ENCODE measurements at regions not wholly inside any gene's neighbourhood (a gene's known extent, or its start where the extent isn't known, plus 50 kb on each side); places are given as distances from the start of the nearest gene placed in this dataset.

DNA sequence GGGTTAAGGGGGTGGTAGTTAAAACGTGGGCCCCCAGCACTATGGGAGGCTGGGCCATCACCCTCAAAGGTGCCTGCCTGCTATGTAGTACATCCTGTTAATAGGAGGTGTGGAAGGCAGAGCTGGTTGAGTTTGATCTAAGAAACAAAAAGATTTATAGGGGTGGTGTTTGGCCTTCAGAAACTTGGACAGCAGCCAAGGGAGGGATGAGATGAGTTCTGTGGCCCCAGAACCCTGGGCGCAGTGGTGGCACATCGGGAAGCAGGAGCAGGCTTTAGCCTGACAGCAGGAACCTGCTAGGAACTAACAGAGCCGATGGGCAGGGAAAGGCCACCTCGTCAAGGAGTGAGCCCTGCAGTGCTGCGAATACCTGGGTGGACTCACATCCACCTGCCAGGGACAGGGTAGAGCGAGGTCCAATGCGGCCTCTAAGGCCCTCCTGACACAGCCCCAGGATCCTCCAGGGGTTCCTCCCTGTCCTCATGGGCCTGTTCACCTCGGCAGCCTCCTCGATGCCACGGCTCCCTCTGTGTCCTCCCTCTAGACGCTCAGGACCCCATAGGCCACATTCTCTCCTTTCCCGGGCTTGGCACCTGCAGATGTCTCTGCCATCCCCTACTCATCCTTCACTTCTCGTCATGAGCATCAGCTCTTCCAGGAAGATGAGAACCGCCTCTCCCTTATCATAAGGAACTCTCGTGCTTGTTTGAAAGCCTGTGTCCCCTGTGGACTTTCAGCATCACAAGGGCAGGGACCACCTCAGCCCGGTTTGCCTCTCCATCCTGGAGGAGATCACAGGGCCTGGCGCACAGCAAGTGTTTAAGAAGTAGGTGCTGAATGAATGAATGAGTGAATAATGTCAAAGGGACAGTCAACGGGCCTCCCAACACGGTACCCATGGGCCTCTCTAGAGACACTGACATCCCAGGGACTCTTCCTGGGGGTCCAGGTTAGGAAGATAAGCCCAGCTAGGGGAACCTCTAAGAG lies 103.5 kb upstream of the TNRC6C start:
- no peak for DNase-seq (ENCODE audit: low spot score)

DNA sequence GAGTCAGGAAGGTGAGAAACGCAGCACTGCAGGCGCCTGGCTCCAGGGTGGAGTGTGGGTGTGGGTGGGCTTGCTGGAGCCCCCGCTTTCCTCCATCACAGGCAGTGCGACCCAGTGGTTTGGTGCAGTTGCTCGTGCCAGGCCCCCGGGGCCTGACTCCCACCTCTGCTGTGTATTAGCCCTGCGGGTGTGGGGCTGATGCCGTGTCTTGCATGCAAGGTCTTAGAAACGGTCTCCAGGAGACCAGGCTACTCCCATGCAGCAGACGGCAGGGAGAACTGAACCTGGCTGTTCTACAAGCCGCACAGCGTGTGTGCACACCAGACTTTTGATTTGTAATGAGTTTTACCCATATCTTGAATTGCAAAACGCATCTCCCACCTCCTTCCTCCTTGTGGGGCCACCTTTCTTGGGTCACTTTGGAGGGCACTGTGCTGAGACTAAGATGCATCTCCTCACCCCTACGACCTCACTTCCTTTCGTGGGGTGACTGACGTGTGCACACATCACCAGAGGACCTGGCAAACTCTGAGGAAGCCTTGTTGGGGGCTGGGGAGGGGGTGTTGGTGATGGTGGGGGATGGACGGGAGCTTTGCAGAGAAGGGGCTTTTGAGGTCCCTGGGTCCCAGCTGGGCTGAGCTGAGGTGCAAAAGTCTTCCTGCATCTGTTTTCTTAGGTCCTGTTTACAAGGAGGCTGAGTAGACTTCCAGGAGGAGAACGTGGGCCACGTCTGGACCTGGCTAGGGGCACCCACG lies 101.8 kb upstream of the TNRC6C start:
- no peak for DNase-seq (ENCODE audit: low spot score)

GRCh38 chr17:77857306-77857555 lies 101.3 kb upstream of the TNRC6C start:
- no peak for DNase-seq (ENCODE audit: low spot score)

DNA sequence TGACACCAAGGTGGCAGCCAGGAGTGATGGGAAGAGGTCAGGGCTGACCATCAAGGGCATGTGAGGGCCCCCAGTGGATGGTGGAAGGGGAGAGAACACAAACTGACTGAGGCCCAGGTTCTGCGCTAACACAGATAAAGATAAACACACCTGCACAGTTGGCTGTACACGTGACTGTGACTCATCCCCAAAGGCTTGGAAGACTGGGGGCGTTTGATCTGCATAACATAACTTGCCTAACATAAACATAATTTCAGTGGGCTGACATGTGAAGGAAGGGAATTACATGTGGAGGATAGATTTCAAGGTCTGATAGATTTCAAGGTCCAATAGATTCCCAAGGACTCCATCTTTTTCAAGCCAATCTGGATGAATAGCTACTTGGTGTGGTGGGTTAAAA lies 100.9 kb upstream of the TNRC6C start:
- DNase-seq (ENCODE audit: low spot score): no peak

DNA sequence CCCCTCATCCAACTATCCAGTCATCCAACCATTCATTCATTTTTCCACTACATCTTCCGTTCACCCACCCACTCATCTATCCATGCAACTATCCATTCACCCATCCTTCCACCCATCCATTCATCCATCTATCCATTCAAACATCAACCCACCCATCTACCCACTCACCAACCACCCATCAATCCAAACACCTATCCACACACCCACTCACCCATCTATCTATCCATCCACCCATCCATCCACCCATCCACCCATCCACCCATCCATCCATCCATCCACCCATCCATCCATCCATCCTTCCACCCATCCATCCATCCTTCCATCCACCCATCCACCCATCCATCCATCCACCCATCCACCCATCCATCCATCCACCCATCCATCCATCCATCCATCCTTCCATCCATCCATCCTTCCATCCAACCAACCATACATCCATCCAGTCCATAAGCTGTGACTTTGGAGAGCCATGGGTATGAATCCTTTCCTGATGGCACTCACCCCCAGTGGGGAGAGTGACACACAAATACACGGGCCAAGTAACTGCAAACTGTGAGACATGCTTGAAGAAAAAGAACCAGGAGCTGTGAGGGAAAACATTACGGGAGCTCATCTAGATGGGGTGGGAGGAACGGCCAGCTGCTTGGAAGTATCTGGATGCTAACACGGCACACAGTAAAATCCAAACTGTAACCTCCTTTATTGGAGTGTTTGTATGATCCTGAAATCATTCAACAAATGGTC lies 100.0 kb upstream of the TNRC6C start:
- DNase-seq (ENCODE audit: low spot score): no peak

DNA sequence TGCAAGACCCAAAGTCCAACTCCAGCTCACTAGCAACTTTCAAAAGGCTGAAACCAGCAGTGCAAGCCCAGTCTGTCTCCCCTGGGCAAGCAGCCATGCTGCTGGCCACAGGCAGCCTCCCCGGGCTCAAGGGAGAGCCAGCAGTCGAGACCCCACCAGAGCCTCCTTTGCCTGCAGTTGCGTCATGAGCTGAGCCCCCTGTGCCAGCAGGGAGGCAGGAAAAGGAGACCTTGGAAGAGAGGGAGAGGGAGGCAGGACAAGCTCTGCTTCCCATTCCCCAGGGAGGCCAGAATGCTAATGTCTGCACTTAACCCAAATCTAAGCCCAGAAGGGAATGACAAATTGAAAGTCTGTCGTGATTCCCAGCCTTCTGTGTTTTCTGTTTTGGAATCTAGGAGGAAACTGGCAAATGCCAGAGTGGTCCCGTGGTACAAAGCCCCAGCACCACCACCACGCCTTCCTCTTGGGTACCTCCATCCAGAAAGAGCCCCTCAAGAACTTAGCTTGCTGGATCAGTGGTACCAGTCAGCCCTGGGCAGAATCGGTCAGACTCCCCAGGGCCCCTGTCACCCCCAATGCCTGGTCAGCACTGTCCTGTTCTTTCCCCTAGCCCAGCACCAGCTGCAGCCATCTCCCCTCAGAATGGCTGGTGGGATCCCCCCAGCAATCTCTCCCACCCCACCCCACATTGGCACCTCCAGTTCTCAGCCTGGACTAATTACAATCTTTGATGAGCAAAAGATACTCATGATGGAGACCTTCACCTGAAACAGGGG lies 99.3 kb upstream of the TNRC6C start:
- no peak for DNase-seq (ENCODE audit: low spot score)

DNA sequence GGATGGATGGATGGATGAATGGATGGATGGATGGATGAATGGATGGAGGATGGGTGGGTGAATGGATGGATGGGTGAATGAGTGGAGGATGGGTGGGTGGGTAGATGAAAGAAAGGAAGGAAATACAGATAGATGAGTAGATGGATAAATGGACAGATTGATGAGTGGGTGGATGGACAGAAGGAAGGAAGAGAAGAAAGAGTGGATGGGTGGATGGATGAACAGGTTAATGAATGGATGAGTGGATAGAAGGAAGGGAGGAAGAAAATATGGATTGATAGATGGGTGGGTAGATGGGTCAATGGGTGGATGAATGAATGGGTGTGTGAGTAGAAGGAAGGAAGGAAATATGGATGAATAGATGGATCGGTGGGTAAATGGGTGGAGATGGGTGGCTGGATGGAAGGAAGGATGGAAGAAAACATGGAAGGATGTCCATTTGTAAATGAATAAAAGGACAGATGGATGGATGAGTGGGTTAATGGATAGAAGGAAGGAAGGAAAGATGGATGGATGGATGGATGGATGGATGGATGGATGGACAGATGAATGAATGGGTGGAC lies 97.3 kb upstream of the TNRC6C start:
- no peak for DNase-seq (ENCODE audit: low spot score)

DNA sequence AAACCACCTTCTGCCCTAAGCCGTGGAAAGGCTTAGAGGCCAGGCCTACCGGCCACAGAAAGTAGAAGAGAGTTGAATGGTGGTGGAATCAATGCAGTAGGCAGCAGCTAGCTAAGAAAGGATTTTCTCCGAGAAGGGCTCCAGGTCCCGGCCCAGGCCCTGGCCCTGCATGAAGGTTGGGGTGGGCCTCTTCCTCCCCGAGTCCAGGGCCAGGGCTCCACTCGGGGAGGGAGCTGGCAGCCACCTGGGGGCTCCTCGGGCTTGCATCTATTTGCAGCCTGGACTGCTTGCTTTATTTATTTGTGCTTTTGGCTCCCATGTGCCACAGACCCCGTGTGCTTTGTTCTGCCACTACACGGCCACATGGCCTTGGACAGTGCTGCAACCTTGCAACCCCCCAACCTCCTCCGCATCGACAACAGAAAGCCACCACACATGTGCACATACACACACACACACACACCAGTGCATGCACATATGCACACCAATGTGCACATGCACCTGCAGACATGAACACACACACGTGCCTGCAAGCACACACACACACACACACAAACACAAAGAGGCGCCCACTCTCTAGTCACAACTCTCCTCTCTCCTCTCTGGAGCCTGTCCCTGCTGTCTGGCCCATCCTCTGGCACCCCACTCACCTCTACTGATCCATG lies 96.4 kb upstream of the TNRC6C start:
- DNase-seq (ENCODE audit: low spot score): no peak

- DNase-seq (ENCODE audit: low spot score): no peak
Observed at GRCh38 chr17:77862890-77863813, 95.4 kb upstream of the TNRC6C start.

GRCh38 chr17:77863814-77864161 lies 94.7 kb upstream of the TNRC6C start:
- no peak for DNase-seq (ENCODE audit: low spot score)

- no peak for DNase-seq (ENCODE audit: low spot score)
Observed at GRCh38 chr17:77864234-77865111, 94.0 kb upstream of the TNRC6C start.

- DNase-seq (ENCODE audit: low spot score): no peak
Observed at GRCh38 chr17:77865112-77865611, 93.3 kb upstream of the TNRC6C start.

DNA sequence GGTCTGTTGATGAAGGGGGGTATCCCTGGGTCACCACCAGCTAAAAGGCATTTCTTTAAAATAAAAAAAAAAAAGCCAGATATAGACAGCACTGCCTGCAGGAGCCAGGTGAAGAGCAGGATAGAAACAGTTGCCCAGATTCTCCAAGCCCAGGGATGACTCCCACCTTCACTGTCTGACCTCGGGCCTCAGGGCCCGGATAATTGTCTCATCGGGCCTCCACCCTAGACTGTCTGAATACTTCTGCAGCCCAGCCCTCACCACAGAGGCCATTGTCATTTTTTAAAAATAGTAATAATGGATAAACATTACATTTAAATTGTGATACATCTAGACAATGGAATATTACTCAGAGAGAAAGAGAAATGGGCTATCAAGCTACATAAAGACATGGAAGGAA lies 92.8 kb upstream of the TNRC6C start:
- no peak for DNase-seq (ENCODE audit: low spot score)

- no peak for DNase-seq (ENCODE audit: low spot score)
Observed at GRCh38 chr17:77867308-77867781, 91.2 kb upstream of the TNRC6C start.

GRCh38 chr17:77867976-77868713 lies 90.4 kb upstream of the TNRC6C start:
- no peak for DNase-seq (ENCODE audit: low spot score)

GRCh38 chr17:77869041-77869599 lies 89.4 kb upstream of the TNRC6C start:
- no peak for DNase-seq (ENCODE audit: low spot score)

DNA sequence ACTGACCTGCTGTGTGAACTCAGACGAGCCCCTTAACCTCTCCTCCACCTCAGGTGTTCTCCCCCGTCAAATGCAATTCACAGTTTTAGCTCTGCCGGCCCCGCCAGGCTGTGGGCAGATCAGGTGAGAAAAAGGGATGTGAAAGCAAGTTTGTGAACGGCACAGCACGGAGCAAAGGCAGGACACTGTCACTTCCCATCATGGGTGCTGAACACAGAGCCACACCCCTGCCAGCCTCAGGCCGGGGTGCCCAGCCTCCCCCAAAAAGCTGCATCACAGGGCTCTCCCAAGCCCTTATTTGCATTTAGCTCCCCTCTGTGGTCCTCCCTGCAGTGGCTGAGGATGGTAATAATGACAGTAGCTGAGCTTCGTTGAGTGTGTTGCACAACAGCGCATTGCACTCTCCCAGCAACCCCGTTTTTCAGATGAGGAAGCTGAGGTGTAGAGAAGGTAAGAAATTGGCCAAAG lies 88.8 kb upstream of the TNRC6C start:
- no peak for DNase-seq (ENCODE audit: low spot score)

DNA sequence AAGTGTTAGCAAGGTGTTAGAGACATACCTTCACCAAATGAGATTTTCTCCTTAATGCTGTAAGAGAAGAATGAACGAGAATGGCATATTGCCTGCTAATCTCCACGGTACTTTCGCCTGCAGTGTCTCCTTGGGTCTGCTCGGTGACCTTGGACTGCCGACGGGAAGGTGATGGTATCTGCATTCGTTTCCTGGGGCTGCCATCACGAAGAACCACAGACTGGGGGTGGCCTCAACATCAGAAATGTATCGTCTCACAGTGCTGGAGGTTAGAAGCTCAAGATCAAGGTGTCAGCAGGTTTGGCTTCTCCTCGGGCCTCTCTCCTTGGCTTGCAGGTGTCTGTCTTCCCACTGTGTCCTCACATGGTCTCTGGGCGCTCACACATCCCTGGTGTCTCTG lies 86.3 kb upstream of the TNRC6C start:
- DNase-seq (ENCODE audit: low spot score): no peak

Data from HuH-7.5 (cell line).